ENCODE measurements at regions not wholly inside any gene's neighbourhood (a gene's known extent, or its start where the extent isn't known, plus 50 kb on each side); places are given as distances from the start of the nearest gene placed in this dataset.

- Histone ChIP-seq H4K20me1 (ENCODE audit: low read length) (no peaks in the 10 kb centered on the region), H3F3A (ENCODE audit: low read length, unreplicated experiment) (peaks cover 3% of the 10 kb centered on the region), H3K9ac (ENCODE audit: low read length) (no peak overlapping the region), H3K79me2 (ENCODE audit: low read length) (no peaks in the 10 kb centered on the region), H3K9me2 (replicated peaks; ENCODE audit: low read length) (no peaks in the 10 kb centered on the region), H3K4me2 (ENCODE audit: low read length) (peak overlapping the region; percentile 29), H3K4me3 (ENCODE audit: low read length) (no peak overlapping the region), H3K4me1 (ENCODE audit: insufficient read depth, low read length) (peaks cover 11% of the 10 kb centered on the region), H3K27me3 (ENCODE audit: low read length) (no peaks in the 10 kb centered on the region), H3K9me3 (ENCODE audit: low read length) (no peaks in the 10 kb centered on the region), H3K36me3 (ENCODE audit: low read depth, low read length) (no peaks in the 10 kb centered on the region), H3K27ac (ENCODE audit: low read length) (peak overlapping the region; percentile 47), H2AFZ (ENCODE audit: low read length) (0 out of 2 replicates have a peak overlapping the region, but pooled peaks have one; percentile 13)
- CTCF ChIA-PET, result no interaction called here
- POLR2A ChIA-PET (ENCODE audit: unreplicated experiment), result no interaction called here
- ATAC-seq (no peak), DNase-seq (peak; percentile 58)
- TF ChIP-seq CTCF (conservative IDR thresholded peaks at IDR 0.05; ENCODE audit: low read depth, low read length) (no peak), EZH2 (IDR thresholded peaks at IDR 0.05; ENCODE audit: low read length, unreplicated experiment) (no peak), EZH2phosphoT487 (IDR thresholded peaks at IDR 0.05; ENCODE audit: borderline replicate concordance, low read length) (no peak)
- intact Hi-C loops (cut with micrococcal nuclease), result no loop called here
- no TSS peak for BruUV-seq (replicated peaks)
Observed at GRCh38 chr4:14607578-14607977, 394.7 kb upstream of the CPEB2 start.

GRCh38 chr4:14608630-14609029, 393.7 kb upstream of the CPEB2 start:
- H2AFZ ChIP-seq (ENCODE audit: low read length), result no peak overlapping the region
- intact Hi-C loops (cut with micrococcal nuclease), result no loop called here
- ATAC-seq (no peak), DNase-seq (no peak)
- H3F3A ChIP-seq (ENCODE audit: low read length, unreplicated experiment), result peaks cover 3% of the 10 kb centered on the region
- no peaks in the 10 kb centered on the region for H3K9me3 ChIP-seq (ENCODE audit: low read length)
- H3K4me1 ChIP-seq (ENCODE audit: insufficient read depth, low read length), result peaks cover 11% of the 10 kb centered on the region
- no peaks in the 10 kb centered on the region for H3K79me2 ChIP-seq (ENCODE audit: low read length)
- H3K27ac ChIP-seq (ENCODE audit: low read length), result no peak overlapping the region
- no peak overlapping the region for H3K4me2 ChIP-seq (ENCODE audit: low read length)
- no peaks in the 10 kb centered on the region for H3K9me2 ChIP-seq (replicated peaks; ENCODE audit: low read length)
- BruUV-seq (replicated peaks), result no TSS peak
- POLR2A ChIA-PET (ENCODE audit: unreplicated experiment), result no interaction called here
- H3K4me3 ChIP-seq (ENCODE audit: low read length), result no peak overlapping the region
- TF ChIP-seq CTCF (conservative IDR thresholded peaks at IDR 0.05; ENCODE audit: low read depth, low read length) (no peak), EZH2phosphoT487 (IDR thresholded peaks at IDR 0.05; ENCODE audit: borderline replicate concordance, low read length) (no peak), EZH2 (IDR thresholded peaks at IDR 0.05; ENCODE audit: low read length, unreplicated experiment) (no peak)
- no peaks in the 10 kb centered on the region for H3K36me3 ChIP-seq (ENCODE audit: low read depth, low read length)
- H3K27me3 ChIP-seq (ENCODE audit: low read length), result no peaks in the 10 kb centered on the region
- CTCF ChIA-PET, result no interaction called here
- H3K9ac ChIP-seq (ENCODE audit: low read length), result no peak overlapping the region
- H4K20me1 ChIP-seq (ENCODE audit: low read length), result no peaks in the 10 kb centered on the region

GRCh38 chr4:14614840-14615239, 387.4 kb upstream of the CPEB2 start:
- Histone ChIP-seq H3K9ac (ENCODE audit: low read length) (no peak overlapping the region), H3F3A (ENCODE audit: low read length, unreplicated experiment) (no peaks in the 10 kb centered on the region), H2AFZ (ENCODE audit: low read length) (no peak overlapping the region), H3K79me2 (ENCODE audit: low read length) (no peaks in the 10 kb centered on the region), H3K36me3 (ENCODE audit: low read depth, low read length) (no peaks in the 10 kb centered on the region), H3K9me2 (replicated peaks; ENCODE audit: low read length) (no peaks in the 10 kb centered on the region), H3K4me2 (ENCODE audit: low read length) (no peak overlapping the region), H3K4me1 (ENCODE audit: insufficient read depth, low read length) (no peaks in the 10 kb centered on the region), H3K27me3 (ENCODE audit: low read length) (no peaks in the 10 kb centered on the region), H3K4me3 (ENCODE audit: low read length) (no peak overlapping the region), H4K20me1 (ENCODE audit: low read length) (no peaks in the 10 kb centered on the region), H3K9me3 (ENCODE audit: low read length) (no peaks in the 10 kb centered on the region), H3K27ac (ENCODE audit: low read length) (no peak overlapping the region)
- DNase-seq (no peak), ATAC-seq (no peak)
- CTCF ChIA-PET, result no interaction called here
- intact Hi-C loops (cut with micrococcal nuclease), result no loop called here
- TF ChIP-seq CTCF (conservative IDR thresholded peaks at IDR 0.05; ENCODE audit: low read depth, low read length), result no peak
- TF ChIP-seq EZH2 (IDR thresholded peaks at IDR 0.05; ENCODE audit: low read length, unreplicated experiment), result no peak
- no peak for TF ChIP-seq EZH2phosphoT487 (IDR thresholded peaks at IDR 0.05; ENCODE audit: borderline replicate concordance, low read length)
- POLR2A ChIA-PET (ENCODE audit: unreplicated experiment), result no interaction called here
- no TSS peak for BruUV-seq (replicated peaks)
